ENCODE measurements at regions not wholly inside any gene's neighbourhood (a gene's known extent, or its start where the extent isn't known, plus 50 kb on each side); places are given as distances from the start of the nearest gene placed in this dataset.
A peak's percentile ranks its signal among the peaks of the same experiment; 100 is the strongest.
"Not testable (repeated sequence)": the region's sequence is repeated elsewhere in the genome, so short reads cannot be mapped to it uniquely, and the experiment has no call there.

GRCh38 chr10:50688183-50688582 lies 51.6 kb upstream of the ASAH2B start:
- DNase-seq (ENCODE audit: low read depth): peak; percentile 8

GRCh38 chr10:50684365-50684764 lies 55.4 kb upstream of the ASAH2B start:
- DNase-seq (ENCODE audit: low read depth): not testable (repeated sequence)

GRCh38 chr10:50683198-50683751 lies 56.5 kb upstream of the ASAH2B start:
- not testable (repeated sequence) for DNase-seq (ENCODE audit: low read depth)

GRCh38 chr10:50680606-50681005 lies 56.9 kb upstream of the SGMS1 start:
- not testable (repeated sequence) for DNase-seq (ENCODE audit: low read depth)

GRCh38 chr10:50679149-50679548 lies 55.4 kb upstream of the SGMS1 start:
- no peak for DNase-seq (ENCODE audit: low read depth)

GRCh38 chr10:50675555-50675954 lies 51.8 kb upstream of the SGMS1 start:
- DNase-seq (ENCODE audit: low read depth): not testable (repeated sequence)

- DNase-seq (ENCODE audit: low read depth): no peak
Measured at GRCh38 chr10:50674469-50675254, 50.9 kb upstream of the SGMS1 start.

Measured in iris pigment epithelial cell (primary cell).